ENCODE measurements at regions not wholly inside any gene's neighbourhood (a gene's known extent, or its start where the extent isn't known, plus 50 kb on each side); places are given as distances from the start of the nearest gene placed in this dataset.

DNA sequence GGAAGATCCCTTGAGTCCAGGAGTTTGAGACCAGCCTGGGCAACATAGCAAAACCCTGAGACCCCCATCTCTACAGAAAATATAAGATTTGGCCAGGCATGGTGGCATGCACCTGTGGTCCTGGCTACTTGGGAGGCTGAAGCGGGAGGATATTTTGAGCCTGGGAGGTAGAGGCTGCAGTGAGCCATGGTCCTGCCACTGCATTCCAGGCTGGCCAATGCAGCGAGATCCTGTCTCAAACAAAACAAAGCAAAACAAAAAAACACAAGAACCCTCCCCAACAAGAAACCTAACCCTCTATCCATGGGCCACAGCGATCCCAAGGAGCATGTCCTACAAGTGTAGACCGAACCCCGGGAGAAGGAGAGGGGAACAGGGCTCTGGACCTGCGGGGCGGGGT, 133.3 kb downstream of the MGAT5B start:
- no peak overlapping the region for H3K27ac ChIP-seq
- no peak for DNase-seq (ENCODE audit: low spot score)
- H3K27me3 ChIP-seq = no peaks in the 10 kb centered on the region
- peaks cover 2% of the 10 kb centered on the region for H4K20me1 ChIP-seq (ENCODE audit: low read depth)
- Mint-ChIP-seq H3K36me3 (no peaks in the 10 kb centered on the region), H3K4me1 (peaks cover 39% of the 10 kb centered on the region), H3K27me3 (ENCODE audit: insufficient read depth, low read depth) (peaks cover 11% of the 10 kb centered on the region), H3K9me3 (peaks cover 2% of the 10 kb centered on the region), H3K27ac (no peak overlapping the region), H3K4me3 (peak overlapping the region; percentile 33)
- no peaks in the 10 kb centered on the region for H3K9me3 ChIP-seq (ENCODE audit: low read depth)
- no peak overlapping the region for H3K4me3 ChIP-seq
- H3K4me2 ChIP-seq = peak overlapping the region; percentile 0
- H2AFZ ChIP-seq (replicated peaks) = no peak overlapping the region
- H3K9ac ChIP-seq = no peak overlapping the region
- H3K4me1 ChIP-seq = peaks cover 23% of the 10 kb centered on the region
- TF ChIP-seq EZH2 (IDR thresholded peaks at IDR 0.05) (no peak), EZH2phosphoT487 (IDR thresholded peaks at IDR 0.05) (no peak)
- TF ChIP-seq, protein P1, sequence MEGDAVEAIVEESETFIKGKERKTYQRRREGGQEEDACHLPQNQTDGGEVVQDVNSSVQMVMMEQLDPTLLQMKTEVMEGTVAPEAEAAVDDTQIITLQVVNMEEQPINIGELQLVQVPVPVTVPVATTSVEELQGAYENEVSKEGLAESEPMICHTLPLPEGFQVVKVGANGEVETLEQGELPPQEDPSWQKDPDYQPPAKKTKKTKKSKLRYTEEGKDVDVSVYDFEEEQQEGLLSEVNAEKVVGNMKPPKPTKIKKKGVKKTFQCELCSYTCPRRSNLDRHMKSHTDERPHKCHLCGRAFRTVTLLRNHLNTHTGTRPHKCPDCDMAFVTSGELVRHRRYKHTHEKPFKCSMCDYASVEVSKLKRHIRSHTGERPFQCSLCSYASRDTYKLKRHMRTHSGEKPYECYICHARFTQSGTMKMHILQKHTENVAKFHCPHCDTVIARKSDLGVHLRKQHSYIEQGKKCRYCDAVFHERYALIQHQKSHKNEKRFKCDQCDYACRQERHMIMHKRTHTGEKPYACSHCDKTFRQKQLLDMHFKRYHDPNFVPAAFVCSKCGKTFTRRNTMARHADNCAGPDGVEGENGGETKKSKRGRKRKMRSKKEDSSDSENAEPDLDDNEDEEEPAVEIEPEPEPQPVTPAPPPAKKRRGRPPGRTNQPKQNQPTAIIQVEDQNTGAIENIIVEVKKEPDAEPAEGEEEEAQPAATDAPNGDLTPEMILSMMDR (IDR thresholded peaks at IDR 0.05) = no peak
- H3F3A ChIP-seq (ENCODE audit: low read depth) = peaks cover 14% of the 10 kb centered on the region
- H3K36me3 ChIP-seq = no peaks in the 10 kb centered on the region
- no peaks in the 10 kb centered on the region for H3K79me2 ChIP-seq (ENCODE audit: low read depth)

DNA sequence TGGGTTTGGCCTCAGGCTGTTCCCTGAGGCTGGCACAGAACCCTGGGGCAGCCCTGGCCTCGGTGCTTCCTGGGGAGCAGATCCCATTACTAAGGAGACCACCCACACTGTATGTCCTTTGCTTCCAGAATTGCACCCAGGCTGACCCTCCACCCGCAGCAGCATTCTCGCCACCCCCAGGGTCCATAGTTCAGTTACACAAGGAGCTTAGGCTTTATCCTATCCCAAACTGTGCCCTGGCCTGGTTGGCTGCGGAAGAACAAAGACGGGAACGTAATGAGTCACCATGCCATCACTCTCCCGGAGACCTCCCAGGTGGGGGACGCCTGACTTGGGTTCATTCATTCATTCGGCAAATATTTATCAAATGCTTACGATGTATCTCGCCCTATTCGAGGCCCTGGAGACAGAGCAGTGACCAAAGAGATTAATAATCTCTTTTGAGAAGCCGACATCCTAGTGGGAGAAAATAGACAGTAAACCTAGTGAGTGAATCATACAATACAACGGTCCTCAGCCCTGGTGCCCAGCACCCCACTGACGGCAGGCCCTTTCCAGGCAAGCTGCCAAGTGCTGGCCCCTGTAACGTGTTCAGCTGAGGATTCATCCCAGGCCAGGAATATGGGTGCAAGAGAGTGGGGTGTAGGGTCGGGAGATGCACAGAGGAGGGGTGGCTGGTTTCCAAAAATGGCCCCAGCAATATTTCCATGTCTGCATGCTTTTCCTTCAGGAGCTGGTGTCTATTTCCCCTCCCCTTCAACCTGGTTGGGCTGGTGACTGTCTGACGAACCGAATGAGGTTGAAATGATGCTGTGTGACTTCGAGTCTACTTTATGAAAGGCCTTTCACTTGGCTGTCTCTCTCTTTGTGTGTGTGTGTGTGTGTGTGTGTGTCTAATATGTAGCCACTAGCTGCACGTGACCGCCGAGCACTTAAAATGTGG, 134.2 kb downstream of the MGAT5B start:
- Mint-ChIP-seq H3K36me3 (no peaks in the 10 kb centered on the region), H3K27ac (peak overlapping the region; percentile 28), H3K4me1 (peaks cover 38% of the 10 kb centered on the region), H3K4me3 (peak overlapping the region; percentile 12), H3K9me3 (peaks cover 2% of the 10 kb centered on the region), H3K27me3 (ENCODE audit: insufficient read depth, low read depth) (peaks cover 11% of the 10 kb centered on the region)
- Histone ChIP-seq H3K36me3 (no peaks in the 10 kb centered on the region), H2AFZ (replicated peaks) (no peak overlapping the region), H3K4me2 (peak overlapping the region; percentile 0), H3K4me3 (no peak overlapping the region), H3K79me2 (ENCODE audit: low read depth) (no peaks in the 10 kb centered on the region), H3K9me3 (ENCODE audit: low read depth) (no peaks in the 10 kb centered on the region), H3K9ac (no peak overlapping the region), H3K4me1 (peaks cover 21% of the 10 kb centered on the region), H4K20me1 (ENCODE audit: low read depth) (peaks cover 2% of the 10 kb centered on the region), H3K27me3 (no peaks in the 10 kb centered on the region), H3K27ac (no peak overlapping the region), H3F3A (ENCODE audit: low read depth) (peaks cover 14% of the 10 kb centered on the region)
- TF ChIP-seq, protein P1 (IDR thresholded peaks at IDR 0.05) = no peak
- TF ChIP-seq EZH2 (IDR thresholded peaks at IDR 0.05) (no peak), EZH2phosphoT487 (IDR thresholded peaks at IDR 0.05) (no peak)
- peak; percentile 89 for DNase-seq (ENCODE audit: low spot score)

DNA sequence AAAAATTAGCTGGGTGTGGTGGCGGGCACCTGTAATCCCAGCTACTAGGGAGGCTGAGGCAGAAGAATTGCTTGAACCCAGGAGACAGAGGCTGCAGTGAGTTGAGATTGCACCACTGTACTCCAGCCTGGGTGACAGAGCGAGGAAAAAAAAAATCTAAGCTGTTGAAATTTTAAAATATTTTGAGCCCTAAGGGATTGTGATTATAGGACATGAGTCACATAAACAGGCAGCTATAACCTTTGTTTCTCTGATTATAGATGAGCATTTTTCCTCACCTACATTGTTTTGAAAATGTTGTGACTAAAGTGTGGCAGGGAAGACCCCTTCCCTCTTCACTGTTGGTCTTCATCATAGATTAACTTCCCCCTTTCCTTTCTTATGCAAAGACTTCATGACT, 135.5 kb downstream of the MGAT5B start:
- DNase-seq (ENCODE audit: low spot score) = no peak
- peaks cover 14% of the 10 kb centered on the region for H3F3A ChIP-seq (ENCODE audit: low read depth)
- Mint-ChIP-seq H3K4me1 (peaks cover 33% of the 10 kb centered on the region), H3K4me3 (no peak overlapping the region), H3K27me3 (ENCODE audit: insufficient read depth, low read depth) (peaks cover 12% of the 10 kb centered on the region), H3K36me3 (no peaks in the 10 kb centered on the region), H3K9me3 (peaks cover 2% of the 10 kb centered on the region), H3K27ac (no peak overlapping the region)
- peaks cover 19% of the 10 kb centered on the region for H3K4me1 ChIP-seq
- H3K9me3 ChIP-seq (ENCODE audit: low read depth) = no peaks in the 10 kb centered on the region
- peaks cover 2% of the 10 kb centered on the region for H4K20me1 ChIP-seq (ENCODE audit: low read depth)
- H3K27me3 ChIP-seq = no peaks in the 10 kb centered on the region
- H3K27ac ChIP-seq = no peak overlapping the region
- TF ChIP-seq EZH2 (IDR thresholded peaks at IDR 0.05) (no peak), EZH2phosphoT487 (IDR thresholded peaks at IDR 0.05) (no peak)
- TF ChIP-seq, protein P1 (IDR thresholded peaks at IDR 0.05) = no peak
- H3K9ac ChIP-seq = no peak overlapping the region
- no peak overlapping the region for H2AFZ ChIP-seq (replicated peaks)
- H3K36me3 ChIP-seq = no peaks in the 10 kb centered on the region
- no peaks in the 10 kb centered on the region for H3K79me2 ChIP-seq (ENCODE audit: low read depth)
- H3K4me3 ChIP-seq = no peak overlapping the region
- H3K4me2 ChIP-seq = no peak overlapping the region

All from neural progenitor cell (in vitro differentiated cells).